ENCODE measurements at regions not wholly inside any gene's neighbourhood (a gene's known extent, or its start where the extent isn't known, plus 50 kb on each side); places are given as distances from the start of the nearest gene placed in this dataset.

DNA sequence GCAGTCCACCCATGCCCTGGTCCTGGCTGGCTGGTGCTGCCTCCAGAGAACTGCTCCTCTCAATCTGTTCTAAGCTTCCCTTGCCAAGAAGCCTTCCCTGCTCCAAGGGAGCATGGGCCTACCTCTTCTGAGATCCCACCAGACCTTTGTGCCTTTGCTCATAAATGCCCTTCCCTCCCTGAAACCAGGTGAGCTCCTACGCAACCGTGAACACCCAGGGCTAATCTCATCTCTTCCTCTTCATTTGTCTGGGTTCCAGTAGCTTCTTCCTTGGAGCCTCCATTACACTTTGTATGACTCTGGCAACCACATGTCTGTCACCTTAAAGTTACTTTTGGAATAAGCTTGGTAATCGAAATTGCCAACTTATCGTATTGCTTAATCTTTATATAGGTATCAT lies 270.6 kb downstream of the PBX3 start (continued):
- TF ChIP-seq, protein P1, sequence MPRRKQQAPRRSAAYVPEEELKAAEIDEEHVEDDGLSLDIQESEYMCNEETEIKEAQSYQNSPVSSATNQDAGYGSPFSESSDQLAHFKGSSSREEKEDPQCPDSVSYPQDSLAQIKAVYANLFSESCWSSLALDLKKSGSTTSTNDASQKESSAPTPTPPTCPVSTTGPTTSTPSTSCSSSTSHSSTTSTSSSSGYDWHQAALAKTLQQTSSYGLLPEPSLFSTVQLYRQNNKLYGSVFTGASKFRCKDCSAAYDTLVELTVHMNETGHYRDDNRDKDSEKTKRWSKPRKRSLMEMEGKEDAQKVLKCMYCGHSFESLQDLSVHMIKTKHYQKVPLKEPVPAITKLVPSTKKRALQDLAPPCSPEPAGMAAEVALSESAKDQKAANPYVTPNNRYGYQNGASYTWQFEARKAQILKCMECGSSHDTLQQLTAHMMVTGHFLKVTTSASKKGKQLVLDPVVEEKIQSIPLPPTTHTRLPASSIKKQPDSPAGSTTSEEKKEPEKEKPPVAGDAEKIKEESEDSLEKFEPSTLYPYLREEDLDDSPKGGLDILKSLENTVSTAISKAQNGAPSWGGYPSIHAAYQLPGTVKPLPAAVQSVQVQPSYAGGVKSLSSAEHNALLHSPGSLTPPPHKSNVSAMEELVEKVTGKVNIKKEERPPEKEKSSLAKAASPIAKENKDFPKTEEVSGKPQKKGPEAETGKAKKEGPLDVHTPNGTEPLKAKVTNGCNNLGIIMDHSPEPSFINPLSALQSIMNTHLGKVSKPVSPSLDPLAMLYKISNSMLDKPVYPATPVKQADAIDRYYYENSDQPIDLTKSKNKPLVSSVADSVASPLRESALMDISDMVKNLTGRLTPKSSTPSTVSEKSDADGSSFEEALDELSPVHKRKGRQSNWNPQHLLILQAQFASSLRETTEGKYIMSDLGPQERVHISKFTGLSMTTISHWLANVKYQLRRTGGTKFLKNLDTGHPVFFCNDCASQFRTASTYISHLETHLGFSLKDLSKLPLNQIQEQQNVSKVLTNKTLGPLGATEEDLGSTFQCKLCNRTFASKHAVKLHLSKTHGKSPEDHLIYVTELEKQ (CRISPR knock-in tag; IDR thresholded peaks at IDR 0.05), result no peak
- no peak for TF ChIP-seq ZNF143 (CRISPR knock-in tag; IDR thresholded peaks at IDR 0.05)
- TF ChIP-seq GABPB2 (CRISPR knock-in tag; conservative IDR thresholded peaks at IDR 0.05), result no peak
- no peak for TF ChIP-seq KLF10 (CRISPR knock-in tag; IDR thresholded peaks at IDR 0.05)

DNA sequence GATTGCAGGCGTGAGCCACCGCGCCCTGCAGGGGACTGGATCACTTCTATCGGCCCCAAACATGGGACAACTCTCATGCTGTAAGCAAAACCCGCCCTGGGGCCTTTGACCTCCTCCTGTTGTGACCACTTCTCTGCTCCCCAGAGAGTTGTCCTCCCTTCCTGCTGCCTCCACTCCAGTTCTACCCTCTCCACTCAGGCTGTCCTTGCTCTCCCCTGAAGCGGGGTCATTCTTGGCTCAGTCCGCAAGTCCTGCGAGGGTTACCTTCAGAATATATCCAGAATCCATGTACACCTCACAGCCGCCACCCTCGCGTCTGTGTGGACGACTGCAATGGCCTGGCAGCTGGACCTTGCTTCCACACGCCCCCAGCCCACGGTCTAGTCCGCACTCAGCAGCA lies 273.7 kb downstream of the PBX3 start:
- Histone ChIP-seq H3K4me2 (ENCODE audit: insufficient read depth, low read length) (no peak overlapping the region), H3K9ac (ENCODE audit: insufficient read depth in 1 of 2, low read depth in 2 of 2, low read length in 2 of 2) (no peak overlapping the region), H3K79me2 (ENCODE audit: control insufficient read depth, insufficient read depth, low read length) (no peaks in the 10 kb centered on the region), H3K4me1 (replicated peaks in 1 of 2; ENCODE audit: control insufficient read depth in 2 of 2, insufficient read depth in 2 of 2, low read length in 2 of 2) (no peaks in the 10 kb centered on the region; a peak in 1 of 5 replicates), H3K27me3 (ENCODE audit: control insufficient read depth in 2 of 2, insufficient read depth in 2 of 2, low read length in 2 of 2) (peaks cover 17 to 51% of the 10 kb centered on the region in 2 experiments; a peak in 4 of 5 replicates), H4K20me1 (replicated peaks; ENCODE audit: control insufficient read depth, insufficient read depth, low read length) (peaks cover 3% of the 10 kb centered on the region; the same call in 1 of the 2 replicates), H3K9me3 (replicated peaks; ENCODE audit: control insufficient read depth, insufficient read depth, low read depth, low read length) (no peaks in the 10 kb centered on the region), H3K27ac (ENCODE audit: extremely low read depth, low read depth, low read length) (no peak overlapping the region), H3K4me3 (no peak overlapping the region), H3K36me3 (ENCODE audit: control insufficient read depth, insufficient read depth, low read length) (no peaks in the 10 kb centered on the region), H3K9me1 (ENCODE audit: control insufficient read depth, insufficient read depth, low read length) (no peaks in the 10 kb centered on the region), H2AFZ (ENCODE audit: low read depth, low read length) (no peak overlapping the region)
- FAIRE-seq (no peak), DNase-seq (ENCODE audit: extremely low read depth in 1 of 4, low spot score in 3 of 4) (no peak), ATAC-seq (no peak)
- WGBS (ENCODE audit: insufficient coverage, low coverage, missing lambda C conversion rate), result under 1% methylated on average over 15 of the region's 15 CpGs
- BruUV-seq (replicated peaks), result no TSS peak
- intact Hi-C loops (cut with micrococcal nuclease) (no loop called here), in situ Hi-C loops (cut with MboI) (no loop called here)
- ChIA-PET CTCF (ENCODE audit: low intra/inter-chr PET ratio) (no interaction called here), POLR2A (no interaction called here)
- no peak for TF ChIP-seq CBX5 (IDR thresholded peaks at IDR 0.05; ENCODE audit: borderline replicate concordance, low read depth)
- TF ChIP-seq LEF1 (IDR thresholded peaks at IDR 0.05), result no peak
- TF ChIP-seq, protein P2, sequence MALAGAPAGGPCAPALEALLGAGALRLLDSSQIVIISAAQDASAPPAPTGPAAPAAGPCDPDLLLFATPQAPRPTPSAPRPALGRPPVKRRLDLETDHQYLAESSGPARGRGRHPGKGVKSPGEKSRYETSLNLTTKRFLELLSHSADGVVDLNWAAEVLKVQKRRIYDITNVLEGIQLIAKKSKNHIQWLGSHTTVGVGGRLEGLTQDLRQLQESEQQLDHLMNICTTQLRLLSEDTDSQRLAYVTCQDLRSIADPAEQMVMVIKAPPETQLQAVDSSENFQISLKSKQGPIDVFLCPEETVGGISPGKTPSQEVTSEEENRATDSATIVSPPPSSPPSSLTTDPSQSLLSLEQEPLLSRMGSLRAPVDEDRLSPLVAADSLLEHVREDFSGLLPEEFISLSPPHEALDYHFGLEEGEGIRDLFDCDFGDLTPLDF (CRISPR knock-in tag; IDR thresholded peaks at IDR 0.05), result no peak
- TF ChIP-seq, protein P3, sequence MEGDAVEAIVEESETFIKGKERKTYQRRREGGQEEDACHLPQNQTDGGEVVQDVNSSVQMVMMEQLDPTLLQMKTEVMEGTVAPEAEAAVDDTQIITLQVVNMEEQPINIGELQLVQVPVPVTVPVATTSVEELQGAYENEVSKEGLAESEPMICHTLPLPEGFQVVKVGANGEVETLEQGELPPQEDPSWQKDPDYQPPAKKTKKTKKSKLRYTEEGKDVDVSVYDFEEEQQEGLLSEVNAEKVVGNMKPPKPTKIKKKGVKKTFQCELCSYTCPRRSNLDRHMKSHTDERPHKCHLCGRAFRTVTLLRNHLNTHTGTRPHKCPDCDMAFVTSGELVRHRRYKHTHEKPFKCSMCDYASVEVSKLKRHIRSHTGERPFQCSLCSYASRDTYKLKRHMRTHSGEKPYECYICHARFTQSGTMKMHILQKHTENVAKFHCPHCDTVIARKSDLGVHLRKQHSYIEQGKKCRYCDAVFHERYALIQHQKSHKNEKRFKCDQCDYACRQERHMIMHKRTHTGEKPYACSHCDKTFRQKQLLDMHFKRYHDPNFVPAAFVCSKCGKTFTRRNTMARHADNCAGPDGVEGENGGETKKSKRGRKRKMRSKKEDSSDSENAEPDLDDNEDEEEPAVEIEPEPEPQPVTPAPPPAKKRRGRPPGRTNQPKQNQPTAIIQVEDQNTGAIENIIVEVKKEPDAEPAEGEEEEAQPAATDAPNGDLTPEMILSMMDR (IDR thresholded peaks at IDR 0.05 in 2 of 3, conservative IDR thresholded peaks at IDR 0.05 in 1 of 3; ENCODE audit: insufficient read depth in 2 of 3, low read depth in 1 of 3, low read length in 3 of 3), result no peak
- TF ChIP-seq MEF2D (tag; conservative IDR thresholded peaks at IDR 0.05; ENCODE audit: low read depth), result no peak
- no peak for TF ChIP-seq ZEB2 (IDR thresholded peaks at IDR 0.05)
- no peak for TF ChIP-seq CC2D1A (IDR thresholded peaks at IDR 0.05)
- no peak for TF ChIP-seq ZNF778 (CRISPR knock-in tag; IDR thresholded peaks at IDR 0.05)
- no peak for TF ChIP-seq FOXJ2 (tag; IDR thresholded peaks at IDR 0.05)
- TF ChIP-seq C11orf30 (IDR thresholded peaks at IDR 0.05; ENCODE audit: low read depth), result no peak

All from K562 (cell line).